ENCODE measurements at regions not wholly inside any gene's neighbourhood (a gene's known extent, or its start where the extent isn't known, plus 50 kb on each side); places are given as distances from the start of the nearest gene placed in this dataset.

DNA sequence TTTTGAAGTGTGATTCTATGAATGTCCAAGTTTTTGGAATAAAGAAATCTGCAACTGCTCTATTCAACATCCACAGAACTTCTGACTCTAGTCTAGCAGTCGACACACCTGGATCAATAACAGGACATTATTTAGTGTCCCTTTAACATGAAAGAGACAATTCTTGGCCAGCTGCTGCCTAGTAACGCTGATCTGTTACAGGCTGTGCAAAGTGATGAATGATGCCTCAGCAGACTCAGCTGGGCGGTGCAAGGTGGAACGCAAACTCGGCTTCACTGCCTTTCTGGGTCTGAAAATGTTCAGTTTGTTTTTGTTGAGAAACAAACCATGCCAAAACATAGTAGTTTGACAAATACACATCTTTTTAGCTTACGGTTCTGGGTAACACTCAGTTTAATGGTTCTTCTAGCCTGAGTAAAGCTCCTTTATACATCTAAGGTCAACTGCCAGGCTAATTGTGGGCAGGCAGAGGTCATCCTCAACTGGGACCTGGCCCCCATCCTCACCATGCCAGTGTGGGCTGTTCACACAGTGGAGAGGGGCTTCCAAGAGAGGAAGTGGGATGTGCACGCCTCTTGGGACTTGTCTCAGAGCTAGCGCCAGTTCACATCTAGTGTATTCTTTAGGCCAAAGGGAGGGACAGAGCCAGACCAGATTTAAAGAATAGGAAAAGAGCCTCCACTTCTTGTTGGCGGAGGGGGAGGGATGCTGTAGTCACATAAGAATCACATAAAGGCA, 879.7 kb downstream of the QKI start:
- no peaks in the 10 kb centered on the region for H3K9me3 ChIP-seq (ENCODE audit: control insufficient read depth, low read depth, low read length)
- H3K14ac ChIP-seq (ENCODE audit: insufficient read depth, low read length), result no peak overlapping the region
- H3K4me1 ChIP-seq (ENCODE audit: insufficient read depth, low read length), result no peaks in the 10 kb centered on the region
- TF ChIP-seq, protein P1, sequence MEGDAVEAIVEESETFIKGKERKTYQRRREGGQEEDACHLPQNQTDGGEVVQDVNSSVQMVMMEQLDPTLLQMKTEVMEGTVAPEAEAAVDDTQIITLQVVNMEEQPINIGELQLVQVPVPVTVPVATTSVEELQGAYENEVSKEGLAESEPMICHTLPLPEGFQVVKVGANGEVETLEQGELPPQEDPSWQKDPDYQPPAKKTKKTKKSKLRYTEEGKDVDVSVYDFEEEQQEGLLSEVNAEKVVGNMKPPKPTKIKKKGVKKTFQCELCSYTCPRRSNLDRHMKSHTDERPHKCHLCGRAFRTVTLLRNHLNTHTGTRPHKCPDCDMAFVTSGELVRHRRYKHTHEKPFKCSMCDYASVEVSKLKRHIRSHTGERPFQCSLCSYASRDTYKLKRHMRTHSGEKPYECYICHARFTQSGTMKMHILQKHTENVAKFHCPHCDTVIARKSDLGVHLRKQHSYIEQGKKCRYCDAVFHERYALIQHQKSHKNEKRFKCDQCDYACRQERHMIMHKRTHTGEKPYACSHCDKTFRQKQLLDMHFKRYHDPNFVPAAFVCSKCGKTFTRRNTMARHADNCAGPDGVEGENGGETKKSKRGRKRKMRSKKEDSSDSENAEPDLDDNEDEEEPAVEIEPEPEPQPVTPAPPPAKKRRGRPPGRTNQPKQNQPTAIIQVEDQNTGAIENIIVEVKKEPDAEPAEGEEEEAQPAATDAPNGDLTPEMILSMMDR (conservative IDR thresholded peaks at IDR 0.05), result no peak
- no peak overlapping the region for H2BK15ac ChIP-seq (ENCODE audit: low read depth, low read length)
- no peak overlapping the region for H2AFZ ChIP-seq (ENCODE audit: low read length)
- H3K9ac ChIP-seq (ENCODE audit: extremely low read depth, insufficient read length, low read length), result no peak overlapping the region
- no CpG with 5 or more reads among the region's 9 CpGs for WGBS (ENCODE audit: extremely low coverage, insufficient read length, low lambda C conversion rate)
- H3K27me3 ChIP-seq (ENCODE audit: insufficient read depth, low read length), result no peaks in the 10 kb centered on the region
- no peaks in the 10 kb centered on the region for H3K4me1 Mint-ChIP-seq
- H3K27me3 Mint-ChIP-seq (ENCODE audit: low read depth), result no peaks in the 10 kb centered on the region
- no peak overlapping the region for H3K4ac ChIP-seq (ENCODE audit: low read depth, low read length)
- H3K9me3 Mint-ChIP-seq, result peaks cover 2 to 3% of the 10 kb centered on the region in 2 experiments; a peak in 3 of 5 replicates
- no peak overlapping the region for H3K56ac ChIP-seq (ENCODE audit: insufficient read length, low read depth, low read length)
- no peak for DNase-seq
- H3T11ph ChIP-seq (ENCODE audit: low read length), result no peak overlapping the region
- no peak overlapping the region for H3K4me2 ChIP-seq (ENCODE audit: insufficient read depth, insufficient read length, low read length)
- no peak overlapping the region for H2AK5ac ChIP-seq (ENCODE audit: insufficient read length, low read length)
- H3K23me2 ChIP-seq (ENCODE audit: insufficient read length, low read depth, low read length, poor library complexity, severe bottlenecking), result no peaks in the 10 kb centered on the region
- H3K4me3 Mint-ChIP-seq, result no peak overlapping the region
- H2BK12ac ChIP-seq (ENCODE audit: insufficient read length, low read depth, low read length), result no peak overlapping the region
- no peaks in the 10 kb centered on the region for H3K79me2 ChIP-seq (ENCODE audit: insufficient read depth, low read length)
- no peak overlapping the region for H2BK20ac ChIP-seq (ENCODE audit: low read depth, low read length, poor library complexity, severe bottlenecking)
- no peak overlapping the region for H4K5ac ChIP-seq (ENCODE audit: insufficient read length, low read depth, low read length)
- H3K79me1 ChIP-seq (ENCODE audit: insufficient read depth, low read depth, low read length, poor library complexity, severe bottlenecking), result no peaks in the 10 kb centered on the region
- H4K20me1 ChIP-seq (ENCODE audit: control insufficient read depth, insufficient read depth, insufficient read length), result no peaks in the 10 kb centered on the region
- no peak overlapping the region for H2BK120ac ChIP-seq (ENCODE audit: low read depth, low read length, poor library complexity, severe bottlenecking)
- H3K27ac Mint-ChIP-seq, result no peak overlapping the region
- H4K8ac ChIP-seq (replicated peaks; ENCODE audit: insufficient read length, low read depth, low read length), result no peak overlapping the region
- no peak overlapping the region for H3K27ac ChIP-seq (ENCODE audit: insufficient read length, low read depth, low read length)
- no peak overlapping the region for H4K91ac ChIP-seq (ENCODE audit: insufficient read length, low read depth, low read length)
- H3K23ac ChIP-seq (ENCODE audit: insufficient read length, low read depth, low read length), result no peak overlapping the region
- H2BK5ac ChIP-seq (ENCODE audit: insufficient read length, low read length), result no peak overlapping the region
- H3K18ac ChIP-seq (ENCODE audit: insufficient read length, low read depth, low read length), result no peak overlapping the region
- peaks cover 0 to 17% (median 3%) of the 10 kb centered on the region in 3 experiments; a peak in 4 of 7 replicates for H3K36me3 Mint-ChIP-seq (ENCODE audit: insufficient read depth in 1 of 3, low read depth in 3 of 3)

Data from H9 (cell line).